ENCODE measurements at regions not wholly inside any gene's neighbourhood (a gene's known extent, or its start where the extent isn't known, plus 50 kb on each side); places are given as distances from the start of the nearest gene placed in this dataset.
"Not testable (repeated sequence)": the region's sequence is repeated elsewhere in the genome, so short reads cannot be mapped to it uniquely, and the experiment has no call there.

DNA sequence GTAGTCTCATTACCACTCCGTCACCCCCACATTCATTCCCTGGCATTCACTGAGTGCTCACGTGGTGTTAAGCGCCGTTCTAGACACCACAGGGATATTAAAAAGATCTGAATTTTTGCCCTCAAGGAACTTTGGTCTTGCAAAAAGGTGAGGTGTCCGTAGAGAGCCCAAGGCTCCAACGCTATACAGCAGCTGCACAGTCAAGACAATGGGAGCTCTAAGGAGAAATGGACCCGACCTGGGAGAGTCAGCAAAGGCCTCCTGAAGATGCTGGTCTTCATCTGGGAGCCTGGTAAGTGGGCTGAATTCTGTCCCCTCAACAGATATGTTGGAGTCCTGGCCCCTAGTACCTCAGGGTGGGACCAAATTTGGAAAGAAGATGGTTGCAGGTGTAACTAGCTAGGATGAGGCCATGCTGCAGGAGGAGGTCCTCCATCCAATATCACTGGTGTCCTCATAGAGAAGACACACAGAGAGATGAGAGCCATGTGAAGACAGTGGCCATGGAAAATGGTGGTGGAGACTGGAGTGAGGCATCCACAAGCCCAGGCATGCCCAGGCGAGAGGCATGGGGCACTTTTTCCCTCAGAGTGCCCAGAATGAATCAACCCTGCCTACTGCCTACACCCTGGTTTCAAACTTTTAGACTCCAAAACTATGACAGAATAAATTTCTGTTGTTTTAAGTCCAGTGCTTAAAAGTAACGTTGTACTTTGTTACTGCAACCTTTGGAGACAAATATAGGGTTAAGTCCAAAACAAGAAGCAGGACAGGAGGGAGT is 247.3 kb downstream of the TTC32 start:
- DNase-seq (ENCODE audit: low read depth in 2 of 2): no peak

DNA sequence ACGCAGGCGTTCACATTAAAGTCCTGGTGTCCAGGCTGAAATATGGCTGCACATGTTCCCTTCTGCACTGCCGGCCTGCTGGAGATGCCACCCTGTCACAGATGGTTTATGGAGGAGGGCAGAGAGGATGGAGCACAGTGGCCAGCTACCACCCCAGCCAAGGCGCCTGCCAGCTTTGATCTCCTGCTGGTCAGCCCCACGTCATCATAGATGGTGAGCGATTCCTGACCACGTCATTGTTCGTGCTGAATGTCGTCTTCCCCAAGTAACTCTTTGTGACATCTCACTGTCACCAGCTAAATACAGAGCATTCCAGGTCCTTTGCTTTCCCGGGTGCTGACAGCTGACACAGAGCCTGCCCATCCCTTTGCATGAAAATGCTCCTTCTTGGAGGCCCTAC is 248.3 kb downstream of the TTC32 start:
- DNase-seq (ENCODE audit: low read depth in 2 of 2): no peak

DNA sequence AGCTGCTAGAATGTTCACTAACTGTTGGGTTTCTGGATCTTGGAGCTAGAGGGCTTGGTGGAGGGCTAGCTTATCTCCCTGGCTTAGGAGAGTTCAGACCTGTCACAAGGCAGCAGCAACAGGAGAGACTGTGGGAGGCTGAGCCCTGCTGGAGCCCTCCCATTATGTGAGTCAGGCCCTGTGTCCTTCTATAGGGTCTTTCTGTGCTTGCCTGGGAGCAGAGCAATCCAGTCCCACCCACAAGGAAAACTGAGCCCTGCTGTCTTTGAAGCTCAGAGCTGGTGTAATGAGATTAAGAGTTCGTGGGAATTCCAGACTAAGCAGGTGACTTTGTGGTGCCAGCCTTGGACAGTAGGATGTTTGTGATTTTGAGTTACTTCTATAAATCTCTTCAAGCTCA is 249.0 kb downstream of the TTC32 start:
- DNase-seq (ENCODE audit: low read depth in 2 of 2): no peak

DNA sequence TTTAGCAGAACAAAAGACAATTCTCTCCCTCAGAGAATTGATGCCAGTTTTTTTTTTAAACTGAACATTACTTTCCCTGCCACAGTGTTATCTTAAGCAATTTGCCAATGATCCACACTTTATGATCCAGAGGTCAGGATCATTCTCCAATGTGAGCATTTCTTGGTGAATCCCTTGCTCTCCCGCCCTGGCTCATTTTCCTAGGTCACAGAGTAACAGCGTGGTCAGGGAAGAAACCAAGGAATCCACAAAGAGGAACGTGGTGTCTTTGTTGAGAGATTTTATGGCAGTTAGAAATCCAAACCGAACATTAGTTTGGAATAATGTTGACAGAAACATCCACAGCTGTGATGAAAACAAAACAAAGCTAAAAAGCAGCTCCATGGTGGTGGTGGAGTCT is 250.3 kb downstream of the TTC32 start:
- no peak for DNase-seq (ENCODE audit: low read depth in 2 of 2)

DNA sequence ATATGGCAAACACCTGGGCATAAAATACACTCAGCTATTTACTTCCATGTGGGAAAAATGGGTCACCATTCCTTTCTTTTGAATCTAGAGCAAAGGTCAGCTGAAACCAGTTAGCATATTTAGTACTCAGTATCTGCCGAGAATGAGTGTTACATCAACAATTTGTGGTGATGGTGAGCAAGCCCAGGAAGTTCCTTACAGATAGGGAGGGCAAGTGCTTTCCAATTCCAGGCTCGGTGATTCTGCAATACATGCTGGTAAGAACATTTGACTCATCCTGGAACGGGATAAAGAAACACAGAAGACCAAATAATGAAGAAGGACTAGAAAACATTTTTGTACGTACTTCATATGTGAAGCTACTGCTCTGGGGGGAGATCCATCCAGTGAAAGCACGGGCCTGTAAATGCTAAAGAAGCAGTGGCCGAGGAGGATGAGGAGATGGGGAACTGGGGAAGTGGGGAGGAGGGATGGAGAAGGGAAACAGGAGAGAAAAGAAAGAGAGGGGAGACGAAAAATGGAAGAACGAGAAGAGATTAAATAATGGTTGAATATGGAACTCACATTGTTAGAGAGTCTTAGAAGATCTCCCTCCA is 251.9 kb downstream of the TTC32 start:
- DNase-seq (ENCODE audit: low read depth in 2 of 2): peak in 1 of 2 donors; percentile 80

DNA sequence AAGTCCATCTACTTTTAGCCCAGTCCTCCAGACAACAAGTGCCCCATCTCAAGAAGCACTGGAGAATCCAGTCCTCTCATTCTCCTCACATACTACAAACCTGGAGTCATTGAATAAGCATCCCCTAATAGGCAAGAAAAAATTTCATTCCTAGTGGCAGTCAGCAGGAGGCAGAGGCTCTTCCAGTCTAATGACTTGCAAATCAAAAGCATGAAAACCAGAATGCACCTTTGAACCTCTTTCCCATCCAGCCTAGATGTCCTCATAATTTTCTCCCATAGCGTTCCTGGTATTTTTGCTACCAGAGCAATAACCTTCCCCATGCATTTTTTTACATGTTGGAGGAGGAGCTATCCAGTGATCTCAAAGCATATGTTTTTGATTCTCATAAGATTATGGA is 252.6 kb downstream of the TTC32 start:
- no peak for DNase-seq (ENCODE audit: low read depth in 2 of 2)

DNA sequence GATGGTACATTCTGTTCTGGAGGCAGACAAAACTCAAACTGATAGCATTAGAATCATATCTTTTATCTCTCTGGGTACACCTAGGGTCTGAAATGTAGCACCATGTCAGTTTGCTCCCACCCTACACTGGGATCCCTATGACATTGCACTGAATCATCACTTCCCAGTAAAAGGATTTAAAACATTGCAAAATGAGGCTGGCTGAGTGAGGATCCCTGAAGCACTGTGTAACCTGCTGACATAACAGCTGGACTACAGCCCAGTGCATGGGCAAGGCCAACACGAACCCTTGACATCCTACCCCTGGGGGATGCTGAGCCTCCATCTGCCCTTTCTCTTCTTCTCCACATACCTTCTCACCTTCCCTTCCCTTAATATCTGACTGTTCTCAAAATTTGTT is 253.2 kb downstream of the TTC32 start:
- DNase-seq (ENCODE audit: low read depth in 2 of 2): peak in 1 of 2 donors; percentile 31

DNA sequence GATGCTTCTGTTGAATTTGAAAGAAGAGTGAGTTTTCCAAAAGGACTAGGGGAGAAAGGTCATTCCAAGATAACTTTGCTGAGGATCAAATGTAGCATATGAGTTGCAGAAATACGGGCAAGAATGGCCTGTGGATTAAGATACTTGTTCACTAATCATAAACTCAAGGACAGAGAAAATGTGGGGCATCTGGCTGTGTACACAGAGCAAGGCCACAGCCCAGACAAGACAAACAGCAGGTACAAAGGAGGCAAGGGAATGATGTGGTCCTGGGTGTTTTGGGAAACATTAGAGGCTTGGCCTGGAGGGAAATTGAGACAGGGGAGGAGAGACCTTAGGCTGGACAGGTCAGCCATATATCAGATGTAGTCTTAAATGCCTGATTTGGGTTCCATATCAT is 254.8 kb downstream of the TTC32 start:
- no peak for DNase-seq (ENCODE audit: low read depth in 2 of 2)

DNA sequence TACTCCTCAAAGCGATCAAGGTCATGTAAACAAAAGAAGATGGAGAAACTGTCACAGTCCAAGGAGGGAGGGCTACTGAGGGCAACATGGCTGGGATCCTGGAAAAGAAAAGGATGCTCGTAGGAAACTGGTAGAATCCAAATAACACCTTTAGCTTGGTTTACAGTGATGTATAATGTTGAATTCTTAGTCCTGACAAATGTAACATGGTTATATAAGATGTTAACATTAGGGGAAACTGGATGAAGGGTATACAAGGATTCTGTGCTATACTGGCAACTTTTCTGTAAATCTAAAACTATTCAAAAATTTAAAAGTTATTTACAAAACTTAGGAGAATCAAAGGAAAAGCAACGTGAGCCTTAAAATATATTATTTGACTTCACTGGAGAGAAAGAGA is 257.0 kb downstream of the TTC32 start:
- no peak for DNase-seq (ENCODE audit: low read depth in 2 of 2)

DNA sequence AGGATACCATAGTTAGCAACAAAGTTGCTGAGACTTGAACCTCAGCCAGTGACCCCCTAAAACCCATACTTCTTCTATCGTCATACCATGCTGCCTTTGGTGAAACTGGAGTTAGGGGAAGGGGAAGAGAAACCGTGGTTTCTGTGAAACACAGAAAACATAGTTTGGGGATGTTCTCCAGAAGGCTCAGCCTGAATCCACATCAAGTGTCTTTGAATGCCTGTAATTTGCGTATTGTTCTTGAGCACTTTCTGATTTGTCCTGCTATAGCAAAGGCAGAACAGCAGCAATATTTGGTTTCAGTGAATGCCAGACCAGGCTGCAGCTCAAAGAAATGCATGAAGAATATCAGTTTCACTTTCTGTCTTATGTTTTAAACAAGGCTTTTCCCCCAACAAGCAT is 258.7 kb downstream of the TTC32 start:
- DNase-seq (ENCODE audit: low read depth in 2 of 2): no peak

DNA sequence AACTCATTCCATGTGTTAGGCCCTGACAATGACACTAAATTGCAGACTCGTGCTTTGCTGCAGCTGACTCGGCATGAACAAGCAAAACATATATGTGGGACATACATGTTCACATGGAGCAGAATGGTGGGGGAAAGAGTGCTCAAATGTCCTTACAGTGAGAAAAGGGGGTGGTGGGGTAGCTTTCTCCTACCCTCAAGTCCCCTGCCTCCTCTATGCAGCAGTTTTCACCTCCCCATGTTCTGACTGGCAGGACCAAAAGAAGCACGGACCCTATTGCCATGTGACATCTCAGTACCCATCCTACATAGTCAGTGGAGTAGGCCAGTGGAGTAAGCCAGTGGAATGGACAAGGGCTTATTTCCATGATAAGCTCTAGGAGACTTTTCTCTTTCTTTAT is 259.3 kb downstream of the TTC32 start:
- DNase-seq (ENCODE audit: low read depth in 2 of 2): no peak

DNA sequence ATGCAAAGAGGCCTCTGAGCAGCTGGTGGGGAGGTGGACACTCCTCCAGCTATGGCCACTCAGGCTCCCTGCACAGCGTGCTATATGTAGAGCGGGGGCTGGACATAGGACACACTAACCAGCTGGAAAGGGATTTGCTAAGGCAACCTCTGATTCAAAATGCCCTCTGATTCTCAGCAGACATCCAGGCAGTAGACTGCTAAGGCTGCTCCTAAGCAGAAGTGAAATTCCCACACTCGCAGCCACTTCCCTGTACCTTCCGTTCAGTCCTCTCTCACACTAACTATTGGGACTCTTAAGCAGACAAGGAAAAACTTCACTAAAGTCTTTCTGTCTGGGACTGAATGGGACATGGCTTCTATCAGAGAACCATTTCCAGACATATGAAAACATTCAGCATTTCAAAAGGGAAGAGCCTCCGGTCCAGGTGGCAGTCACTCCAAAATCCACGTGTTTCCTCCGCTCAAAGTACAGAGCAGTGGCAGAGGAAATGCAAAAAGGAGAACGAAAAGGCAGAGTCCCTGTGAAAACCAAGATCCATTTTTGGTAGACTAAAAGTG is 265.8 kb downstream of the TTC32 start:
- no peak for DNase-seq (ENCODE audit: low read depth in 2 of 2)

DNA sequence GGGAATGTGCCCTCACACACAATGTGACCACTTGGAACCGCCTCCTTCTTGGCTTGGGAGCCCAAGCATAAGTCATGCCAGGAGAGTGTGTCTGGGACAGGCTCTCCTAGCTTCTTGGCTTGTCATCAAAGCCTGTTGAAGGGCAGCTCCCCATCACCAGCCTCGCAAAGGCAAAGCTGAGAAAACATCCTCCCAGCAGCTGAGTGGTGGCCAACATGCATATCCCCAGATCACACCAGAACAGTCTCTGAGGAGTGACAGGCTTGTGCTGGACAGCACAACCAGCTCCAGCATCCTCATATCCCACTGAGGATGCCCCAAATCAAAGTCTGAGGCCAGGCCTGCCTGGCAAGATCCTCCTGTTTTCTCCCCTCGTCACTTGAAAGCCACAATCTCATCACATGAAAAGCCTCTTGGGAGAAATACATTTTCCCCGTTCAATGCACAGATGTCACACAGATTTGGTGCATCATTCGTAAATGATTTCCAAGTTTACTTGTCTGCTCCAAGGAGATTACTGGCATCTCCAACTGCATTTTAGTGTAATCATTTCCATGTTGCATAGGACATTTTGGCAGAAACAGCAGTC is 269.3 kb downstream of the TTC32 start:
- DNase-seq (ENCODE audit: low read depth in 2 of 2): no peak

DNA sequence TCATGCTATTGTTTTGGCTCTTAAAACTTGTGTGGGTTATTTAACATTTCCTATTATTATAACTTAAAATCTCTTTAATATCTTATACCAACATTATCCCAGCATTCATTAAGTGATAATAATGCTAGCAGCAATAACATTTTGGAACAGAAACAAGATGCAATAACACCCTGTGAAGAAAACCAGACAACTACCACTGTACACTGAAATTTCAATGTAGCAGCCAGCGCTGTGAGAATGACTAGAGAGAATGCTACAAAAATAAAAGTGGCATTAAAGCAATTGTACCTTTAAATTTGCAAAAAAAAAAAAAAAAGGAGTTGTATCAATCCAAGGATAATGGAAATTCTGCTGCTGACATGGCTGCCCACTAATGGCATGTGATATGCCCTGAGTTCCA is 269.9 kb downstream of the TTC32 start:
- no peak for DNase-seq (ENCODE audit: low read depth in 2 of 2)

DNA sequence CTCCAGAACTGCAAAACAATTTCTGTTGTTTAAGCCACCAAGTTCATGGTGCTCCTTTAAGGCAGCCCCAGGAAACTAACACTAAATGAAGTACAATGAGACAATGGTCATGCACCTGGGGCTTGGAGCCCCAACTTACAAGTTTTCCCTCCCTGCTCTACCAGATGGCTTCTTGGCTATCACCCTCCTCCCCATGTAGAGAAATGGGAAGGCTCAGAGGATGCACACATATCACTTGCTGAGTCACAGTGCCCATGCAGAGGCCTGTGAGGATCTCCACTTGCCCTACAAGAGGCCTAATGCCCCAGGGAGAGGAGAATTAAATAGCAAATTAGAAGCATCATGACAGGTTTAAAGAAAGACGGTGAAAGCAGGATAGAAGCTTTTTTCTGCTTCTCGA is 270.9 kb downstream of the TTC32 start:
- no peak for DNase-seq (ENCODE audit: low read depth in 2 of 2)

DNA sequence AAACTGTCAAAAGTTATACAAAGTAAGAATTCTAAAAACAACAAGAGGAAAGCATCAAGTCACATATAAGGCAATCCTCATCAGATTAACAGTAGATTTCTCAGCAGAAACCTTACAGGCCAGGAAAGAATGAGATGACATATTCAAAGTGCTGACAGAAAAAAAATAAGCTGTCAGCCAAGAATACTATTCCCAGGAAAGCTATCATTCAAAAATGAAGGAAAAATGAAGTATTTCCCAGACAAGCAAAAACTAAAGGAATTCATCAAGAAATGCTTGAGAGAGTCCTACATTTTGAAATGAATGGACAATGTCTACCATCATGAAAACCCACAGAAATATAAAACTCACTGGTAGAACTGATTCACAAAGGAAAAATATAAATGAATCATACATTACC is 268.9 kb upstream of the OSR1 start:
- DNase-seq (ENCODE audit: low read depth in 2 of 2): no peak

DNA sequence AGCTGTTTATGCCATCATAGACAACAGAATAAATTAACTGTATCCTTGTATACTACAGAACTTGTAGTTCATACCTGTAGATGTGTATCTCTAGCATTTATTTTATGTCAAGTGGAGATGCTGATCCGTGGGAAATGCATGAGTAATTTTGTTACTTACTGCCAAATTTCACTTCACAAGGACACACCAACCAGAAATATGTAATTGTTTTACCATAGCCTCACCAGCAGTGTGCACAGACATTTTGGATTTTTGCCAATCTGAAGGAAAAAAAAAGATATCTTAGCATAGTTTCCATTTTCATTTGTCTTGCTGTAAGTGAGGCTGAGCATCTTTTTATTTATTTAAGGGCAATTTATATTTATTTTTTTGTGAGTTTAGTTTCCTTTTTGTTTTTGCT is 265.1 kb upstream of the OSR1 start:
- DNase-seq (ENCODE audit: low read depth in 2 of 2): peak; percentile 2 to 59

DNA sequence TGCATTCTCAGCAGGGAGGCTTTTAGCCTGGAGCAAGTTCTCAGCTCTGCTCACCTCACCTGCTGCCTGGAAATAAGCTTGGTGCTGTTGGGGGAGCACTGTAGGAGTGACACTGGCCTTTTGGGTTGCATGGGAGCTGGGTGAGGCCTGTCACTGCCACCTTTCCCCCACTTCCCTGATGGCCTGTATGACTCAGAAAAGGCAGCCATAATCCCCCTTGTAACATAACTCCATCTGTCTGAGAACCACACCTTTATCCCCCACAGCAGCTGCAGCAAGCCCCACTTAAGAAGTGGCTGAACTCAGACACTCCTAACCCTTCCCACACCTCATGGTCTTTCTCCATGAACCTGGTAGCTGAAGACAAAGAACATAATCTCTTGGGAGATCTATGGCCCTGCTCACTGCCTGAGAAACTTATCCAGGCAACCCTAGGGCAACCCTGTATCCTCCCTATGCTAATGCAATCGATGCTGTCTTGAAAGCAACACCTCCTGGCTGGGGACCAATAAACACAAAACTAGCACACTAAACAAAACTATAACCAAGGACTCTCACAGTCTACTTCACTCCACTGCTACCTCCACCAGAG is 258.9 kb upstream of the OSR1 start:
- DNase-seq (ENCODE audit: low read depth in 2 of 2): no peak

DNA sequence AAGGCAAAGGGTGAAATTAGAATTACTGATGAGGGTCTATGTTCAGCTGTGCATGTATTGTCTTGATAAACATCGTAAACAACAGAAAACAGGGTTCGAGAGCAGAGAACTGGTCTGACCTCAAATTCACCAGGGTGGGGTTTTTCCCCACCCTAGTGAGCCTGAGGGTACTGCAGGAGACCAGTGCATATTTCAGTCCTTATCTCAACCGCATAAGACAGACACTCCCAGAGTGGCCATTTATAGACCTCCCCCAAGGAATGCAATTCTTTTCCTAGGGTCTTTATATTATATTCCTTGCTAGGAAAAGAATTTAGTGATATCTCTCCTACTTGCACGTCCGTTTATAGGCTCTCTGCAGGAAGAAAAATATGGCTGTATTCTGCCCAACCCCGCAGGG is 257.0 kb upstream of the OSR1 start:
- DNase-seq (ENCODE audit: low read depth in 2 of 2): not testable (repeated sequence)

DNA sequence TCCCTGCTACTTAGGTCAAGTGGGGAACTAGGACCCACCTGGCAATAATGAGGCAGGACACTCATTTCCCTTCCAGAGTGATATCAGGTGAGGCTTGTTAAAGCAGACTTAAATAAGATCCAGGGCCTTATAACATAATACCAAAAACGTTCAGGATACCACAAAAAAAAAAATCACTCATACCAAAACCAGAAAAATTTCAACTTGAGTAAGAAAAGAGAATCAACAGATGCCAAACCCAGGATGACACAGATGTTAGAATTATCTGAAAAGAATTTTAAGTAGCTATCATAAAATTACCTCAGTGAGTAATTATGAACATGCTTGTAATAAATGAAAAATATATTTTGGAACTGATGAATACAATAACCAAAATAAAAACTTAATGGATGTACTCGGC is 255.6 kb upstream of the OSR1 start:
- DNase-seq (ENCODE audit: low read depth in 2 of 2): no peak

DNA sequence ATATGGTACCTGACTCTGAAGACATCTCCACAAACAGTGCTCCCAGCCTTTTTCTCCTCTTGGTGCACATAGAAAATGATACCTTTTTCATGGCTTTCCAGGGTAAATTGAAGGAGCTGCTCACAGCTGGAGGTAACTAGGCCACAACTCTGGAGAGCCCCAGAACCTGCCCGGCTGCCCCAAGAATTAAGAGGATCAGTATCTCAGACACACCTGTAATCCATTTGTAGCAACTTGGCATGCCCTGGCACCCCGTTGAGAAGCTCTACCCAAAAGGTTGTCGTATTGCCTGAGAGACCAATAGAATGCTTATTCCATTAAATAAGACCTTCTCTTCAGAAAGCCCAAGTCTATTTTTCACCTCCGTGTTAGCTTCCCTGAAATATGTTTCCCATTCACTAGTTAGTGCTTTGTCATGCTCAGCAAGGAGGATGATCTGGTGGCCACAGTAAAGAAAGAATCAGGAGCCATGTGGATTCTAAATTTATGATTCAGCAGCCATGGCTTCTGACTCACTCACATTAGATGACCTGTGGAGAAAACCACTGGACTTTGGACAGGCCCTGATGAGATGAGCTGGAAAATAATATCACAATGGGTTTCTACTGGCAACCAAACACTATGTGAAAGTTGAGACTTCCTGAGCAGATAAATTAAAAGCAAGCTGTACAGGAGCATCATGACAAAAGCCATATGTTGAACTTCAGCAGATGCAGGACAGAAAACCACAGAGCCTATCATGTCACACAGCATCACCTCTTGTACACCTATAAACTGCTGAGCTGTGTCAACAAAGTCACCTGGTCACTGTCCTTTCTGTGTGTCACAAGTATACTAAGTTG is 253.3 kb upstream of the OSR1 start:
- DNase-seq (ENCODE audit: low read depth in 2 of 2): peak in 1 of 2 donors; percentile 64

DNA sequence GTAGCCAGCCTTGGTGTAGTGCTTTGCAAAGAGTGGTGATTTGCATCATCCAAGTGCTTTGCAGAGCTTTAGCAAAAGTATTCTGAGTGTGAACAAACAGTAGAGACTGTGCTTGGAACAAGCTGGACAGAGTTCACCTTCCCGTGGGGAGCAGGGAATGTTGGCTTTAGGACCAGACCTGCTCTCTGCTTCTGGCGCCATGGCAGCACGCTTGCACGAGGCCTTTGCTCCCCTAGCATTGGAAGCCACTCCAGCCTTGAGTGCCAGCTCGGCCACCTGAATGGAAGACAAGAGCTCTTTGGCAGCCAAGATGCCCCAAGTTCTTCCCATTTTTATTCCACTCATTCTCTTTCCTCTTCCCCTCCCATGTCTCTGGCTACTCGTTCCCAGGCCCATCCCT is 250.8 kb upstream of the OSR1 start:
- DNase-seq (ENCODE audit: low read depth in 2 of 2): no peak

Data from lung microvascular endothelial cell (primary cell).